ENCODE measurements at regions not wholly inside any gene's neighbourhood (a gene's known extent, or its start where the extent isn't known, plus 50 kb on each side); places are given as distances from the start of the nearest gene placed in this dataset.

DNA sequence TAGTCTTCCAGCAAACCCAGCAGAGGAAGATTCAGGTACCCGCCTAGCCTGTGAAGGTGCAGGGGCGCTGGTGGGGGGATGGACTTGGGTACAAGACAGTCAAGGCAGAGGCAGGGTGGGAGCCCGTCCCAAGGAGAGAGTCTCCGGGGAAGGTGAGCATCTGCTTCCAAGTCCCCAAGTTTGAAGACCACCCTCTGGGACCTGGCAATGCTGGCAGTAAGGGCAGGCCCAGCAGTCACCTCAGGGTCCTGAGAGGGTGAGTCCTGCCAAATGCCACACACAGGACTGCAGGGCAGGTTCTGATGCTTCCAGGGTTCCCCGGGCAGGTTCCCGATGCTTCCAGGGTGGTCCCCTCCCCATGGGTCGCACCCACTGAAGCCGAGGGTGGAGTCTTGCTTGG is 261.8 kb upstream of the IRX1 start:
- TF ChIP-seq SIRT6 (IDR thresholded peaks at IDR 0.05; ENCODE audit: low read depth, low read length) (no peak), SMC3 (conservative IDR thresholded peaks at IDR 0.05; ENCODE audit: insufficient read depth, low read depth, low read length) (no peak), HMG20B (CRISPR knock-in tag; IDR thresholded peaks at IDR 0.05) (no peak), CSDE1 (IDR thresholded peaks at IDR 0.05) (no peak), CBX5 (IDR thresholded peaks at IDR 0.05; ENCODE audit: borderline replicate concordance, low read depth) (no peak), MTF1 (CRISPR knock-in tag; IDR thresholded peaks at IDR 0.05; ENCODE audit: borderline replicate concordance) (no peak), ZNF232 (CRISPR knock-in tag; IDR thresholded peaks at IDR 0.05) (no peak), STAT5B (CRISPR knock-in tag; IDR thresholded peaks at IDR 0.05) (no peak)
- TF ChIP-seq, protein P1, sequence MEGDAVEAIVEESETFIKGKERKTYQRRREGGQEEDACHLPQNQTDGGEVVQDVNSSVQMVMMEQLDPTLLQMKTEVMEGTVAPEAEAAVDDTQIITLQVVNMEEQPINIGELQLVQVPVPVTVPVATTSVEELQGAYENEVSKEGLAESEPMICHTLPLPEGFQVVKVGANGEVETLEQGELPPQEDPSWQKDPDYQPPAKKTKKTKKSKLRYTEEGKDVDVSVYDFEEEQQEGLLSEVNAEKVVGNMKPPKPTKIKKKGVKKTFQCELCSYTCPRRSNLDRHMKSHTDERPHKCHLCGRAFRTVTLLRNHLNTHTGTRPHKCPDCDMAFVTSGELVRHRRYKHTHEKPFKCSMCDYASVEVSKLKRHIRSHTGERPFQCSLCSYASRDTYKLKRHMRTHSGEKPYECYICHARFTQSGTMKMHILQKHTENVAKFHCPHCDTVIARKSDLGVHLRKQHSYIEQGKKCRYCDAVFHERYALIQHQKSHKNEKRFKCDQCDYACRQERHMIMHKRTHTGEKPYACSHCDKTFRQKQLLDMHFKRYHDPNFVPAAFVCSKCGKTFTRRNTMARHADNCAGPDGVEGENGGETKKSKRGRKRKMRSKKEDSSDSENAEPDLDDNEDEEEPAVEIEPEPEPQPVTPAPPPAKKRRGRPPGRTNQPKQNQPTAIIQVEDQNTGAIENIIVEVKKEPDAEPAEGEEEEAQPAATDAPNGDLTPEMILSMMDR (IDR thresholded peaks at IDR 0.05 in 2 of 3, conservative IDR thresholded peaks at IDR 0.05 in 1 of 3; ENCODE audit: insufficient read depth in 2 of 3, low read depth in 1 of 3, low read length in 3 of 3): no peak
- TF ChIP-seq, protein P2, sequence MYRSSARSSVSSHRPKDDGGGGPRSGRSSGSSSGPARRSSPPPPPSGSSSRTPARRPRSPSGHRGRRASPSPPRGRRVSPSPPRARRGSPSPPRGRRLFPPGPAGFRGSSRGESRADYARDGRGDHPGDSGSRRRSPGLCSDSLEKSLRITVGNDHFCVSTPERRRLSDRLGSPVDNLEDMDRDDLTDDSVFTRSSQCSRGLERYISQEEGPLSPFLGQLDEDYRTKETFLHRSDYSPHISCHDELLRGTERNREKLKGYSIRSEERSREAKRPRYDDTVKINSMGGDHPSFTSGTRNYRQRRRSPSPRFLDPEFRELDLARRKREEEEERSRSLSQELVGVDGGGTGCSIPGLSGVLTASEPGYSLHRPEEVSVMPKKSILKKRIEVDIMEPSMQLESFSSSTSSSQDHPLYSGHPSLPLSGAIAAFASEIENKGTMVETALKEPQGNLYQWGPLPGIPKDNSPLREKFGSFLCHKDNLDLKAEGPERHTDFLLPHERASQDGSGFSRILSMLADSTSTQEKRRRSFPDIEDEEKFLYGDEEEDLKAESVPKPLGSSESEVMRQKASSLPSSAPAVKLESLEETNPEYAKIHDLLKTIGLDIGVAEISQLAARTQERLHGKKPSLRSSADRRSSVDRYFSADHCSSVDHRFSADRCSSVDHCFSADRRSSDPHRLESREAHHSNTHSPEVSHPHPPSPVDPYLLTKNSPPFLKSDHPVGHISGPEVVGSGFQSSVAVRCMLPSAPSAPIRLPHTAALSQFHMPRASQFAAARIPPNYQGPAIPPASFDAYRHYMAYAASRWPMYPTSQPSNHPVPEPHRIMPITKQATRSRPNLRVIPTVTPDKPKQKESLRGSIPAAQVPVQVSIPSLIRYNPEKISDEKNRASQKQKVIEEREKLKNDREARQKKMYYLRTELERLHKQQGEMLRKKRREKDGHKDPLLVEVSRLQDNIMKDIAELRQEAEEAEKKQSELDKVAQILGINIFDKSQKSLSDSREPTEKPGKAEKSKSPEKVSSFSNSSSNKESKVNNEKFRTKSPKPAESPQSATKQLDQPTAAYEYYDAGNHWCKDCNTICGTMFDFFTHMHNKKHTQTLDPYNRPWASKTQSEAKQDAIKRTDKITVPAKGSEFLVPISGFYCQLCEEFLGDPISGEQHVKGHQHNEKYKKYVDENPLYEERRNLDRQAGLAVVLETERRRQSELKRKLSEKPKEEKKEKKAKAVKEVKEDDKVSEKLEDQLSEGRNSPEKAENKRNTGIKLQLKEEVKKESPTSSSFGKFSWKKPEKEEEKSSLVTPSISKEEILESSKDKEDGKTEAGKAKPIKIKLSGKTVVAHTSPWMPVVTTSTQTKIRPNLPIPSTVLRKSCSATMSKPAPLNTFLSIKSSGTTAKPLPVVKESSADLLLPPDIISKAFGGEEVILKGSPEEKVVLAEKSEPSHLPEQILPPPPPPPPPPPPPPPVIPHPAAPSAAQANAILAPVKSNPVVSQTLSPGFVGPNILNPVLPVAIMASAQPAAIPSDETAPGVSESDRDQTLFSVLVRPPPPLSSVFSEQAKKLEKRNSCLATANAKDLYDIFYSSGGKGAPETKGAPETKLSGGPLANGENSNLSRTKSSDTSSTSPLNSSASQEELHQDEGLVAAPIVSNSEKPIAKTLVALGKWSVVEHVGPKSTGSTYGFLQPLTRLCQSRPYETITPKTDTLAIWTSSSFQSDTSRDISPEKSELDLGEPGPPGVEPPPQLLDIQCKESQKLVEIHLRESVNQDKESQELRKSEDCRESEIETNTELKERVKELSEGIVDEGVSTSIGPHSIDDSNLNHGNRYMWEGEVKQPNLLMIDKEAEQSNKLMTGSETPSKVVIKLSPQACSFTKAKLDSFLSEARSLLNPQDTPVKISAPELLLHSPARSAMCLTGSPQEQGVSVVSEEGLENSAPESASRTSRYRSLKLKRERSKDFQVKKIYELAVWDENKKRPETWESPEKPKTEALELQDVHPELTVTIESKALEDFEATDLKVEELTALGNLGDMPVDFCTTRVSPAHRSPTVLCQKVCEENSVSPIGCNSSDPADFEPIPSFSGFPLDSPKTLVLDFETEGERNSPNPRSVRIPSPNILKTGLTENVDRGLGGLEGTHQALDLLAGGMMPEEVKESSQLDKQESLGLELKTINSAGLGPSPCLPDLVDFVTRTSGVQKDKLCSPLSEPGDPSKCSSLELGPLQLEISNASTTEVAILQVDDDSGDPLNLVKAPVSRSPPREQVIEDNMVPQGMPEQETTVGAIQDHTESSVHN (IDR thresholded peaks at IDR 0.05; ENCODE audit: borderline replicate concordance in 1 of 2, low read depth in 1 of 2): no peak
- TF ChIP-seq, protein P3, sequence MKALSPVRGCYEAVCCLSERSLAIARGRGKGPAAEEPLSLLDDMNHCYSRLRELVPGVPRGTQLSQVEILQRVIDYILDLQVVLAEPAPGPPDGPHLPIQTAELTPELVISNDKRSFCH (CRISPR knock-in tag; IDR thresholded peaks at IDR 0.05): no peak
- TF ChIP-seq, protein P3 (tag; IDR thresholded peaks at IDR 0.05): no peak
- TF ChIP-seq, protein P4, sequence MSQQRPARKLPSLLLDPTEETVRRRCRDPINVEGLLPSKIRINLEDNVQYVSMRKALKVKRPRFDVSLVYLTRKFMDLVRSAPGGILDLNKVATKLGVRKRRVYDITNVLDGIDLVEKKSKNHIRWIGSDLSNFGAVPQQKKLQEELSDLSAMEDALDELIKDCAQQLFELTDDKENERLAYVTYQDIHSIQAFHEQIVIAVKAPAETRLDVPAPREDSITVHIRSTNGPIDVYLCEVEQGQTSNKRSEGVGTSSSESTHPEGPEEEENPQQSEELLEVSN (IDR thresholded peaks at IDR 0.05; ENCODE audit: borderline replicate concordance in 1 of 2, extremely low read depth in 1 of 2, insufficient read depth in 1 of 2, insufficient read length in 1 of 2, low read depth in 1 of 2, low read length in 1 of 2, poor library complexity in 1 of 2, severe bottlenecking in 1 of 2): no peak
- TF ChIP-seq, protein P5, sequence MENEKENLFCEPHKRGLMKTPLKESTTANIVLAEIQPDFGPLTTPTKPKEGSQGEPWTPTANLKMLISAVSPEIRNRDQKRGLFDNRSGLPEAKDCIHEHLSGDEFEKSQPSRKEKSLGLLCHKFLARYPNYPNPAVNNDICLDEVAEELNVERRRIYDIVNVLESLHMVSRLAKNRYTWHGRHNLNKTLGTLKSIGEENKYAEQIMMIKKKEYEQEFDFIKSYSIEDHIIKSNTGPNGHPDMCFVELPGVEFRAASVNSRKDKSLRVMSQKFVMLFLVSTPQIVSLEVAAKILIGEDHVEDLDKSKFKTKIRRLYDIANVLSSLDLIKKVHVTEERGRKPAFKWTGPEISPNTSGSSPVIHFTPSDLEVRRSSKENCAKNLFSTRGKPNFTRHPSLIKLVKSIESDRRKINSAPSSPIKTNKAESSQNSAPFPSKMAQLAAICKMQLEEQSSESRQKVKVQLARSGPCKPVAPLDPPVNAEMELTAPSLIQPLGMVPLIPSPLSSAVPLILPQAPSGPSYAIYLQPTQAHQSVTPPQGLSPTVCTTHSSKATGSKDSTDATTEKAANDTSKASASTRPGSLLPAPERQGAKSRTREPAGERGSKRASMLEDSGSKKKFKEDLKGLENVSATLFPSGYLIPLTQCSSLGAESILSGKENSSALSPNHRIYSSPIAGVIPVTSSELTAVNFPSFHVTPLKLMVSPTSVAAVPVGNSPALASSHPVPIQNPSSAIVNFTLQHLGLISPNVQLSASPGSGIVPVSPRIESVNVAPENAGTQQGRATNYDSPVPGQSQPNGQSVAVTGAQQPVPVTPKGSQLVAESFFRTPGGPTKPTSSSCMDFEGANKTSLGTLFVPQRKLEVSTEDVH (IDR thresholded peaks at IDR 0.05; ENCODE audit: low read depth, partially characterized antibody): no peak
